VCaP (cell line): ENCODE measurements at regions not wholly inside any gene's neighbourhood (a gene's known extent, or its start where the extent isn't known, plus 50 kb on each side); places are given as distances from the start of the nearest gene placed in this dataset.
"Not testable (repeated sequence)": the region's sequence is repeated elsewhere in the genome, so short reads cannot be mapped to it uniquely, and the experiment has no call there.

Experiments used
- H3K27ac ChIP-seq: fragments of 450-650 bp; 2 replicates; pipeline ENCODE4 v1.5.1; 2017
- CTCF ChIP-seq: fragments of 450-650 bp; conservative IDR thresholded peaks from 2 replicates; pipeline ENCODE4 v1.5.1; 2017; ENCODE audit warnings: mild to moderate bottlenecking, moderate library complexity

- no peak overlapping the region for H3K27ac ChIP-seq
- TF ChIP-seq CTCF = no peak
Measured at GRCh38 chrX:46328133-46328532, 217.1 kb downstream of the ZNF674 start.

- no peak for TF ChIP-seq CTCF
- H3K27ac ChIP-seq = no peak overlapping the region
Measured at GRCh38 chrX:46327566-46328115, 217.6 kb downstream of the ZNF674 start.

- no peak for TF ChIP-seq CTCF
- no peak overlapping the region for H3K27ac ChIP-seq
Measured at GRCh38 chrX:46326161-46326560, 219.1 kb downstream of the ZNF674 start.

GRCh38 chrX:46325312-46325877, 219.8 kb downstream of the ZNF674 start:
- H3K27ac ChIP-seq = no peak overlapping the region
- TF ChIP-seq CTCF = no peak

- H3K27ac ChIP-seq = no peak overlapping the region
- TF ChIP-seq CTCF = no peak
Measured at GRCh38 chrX:46324166-46324565, 221.1 kb downstream of the ZNF674 start.

GRCh38 chrX:46322929-46323328, 222.3 kb downstream of the ZNF674 start:
- not testable (repeated sequence) for H3K27ac ChIP-seq

GRCh38 chrX:46321676-46322075, 223.5 kb downstream of the ZNF674 start:
- H3K27ac ChIP-seq = no peak overlapping the region
- TF ChIP-seq CTCF = no peak

GRCh38 chrX:46319750-46320149, 225.5 kb downstream of the ZNF674 start:
- H3K27ac ChIP-seq = no peak overlapping the region
- no peak for TF ChIP-seq CTCF
